ENCODE measurements at regions not wholly inside any gene's neighbourhood (a gene's known extent, or its start where the extent isn't known, plus 50 kb on each side); places are given as distances from the start of the nearest gene placed in this dataset.

DNA sequence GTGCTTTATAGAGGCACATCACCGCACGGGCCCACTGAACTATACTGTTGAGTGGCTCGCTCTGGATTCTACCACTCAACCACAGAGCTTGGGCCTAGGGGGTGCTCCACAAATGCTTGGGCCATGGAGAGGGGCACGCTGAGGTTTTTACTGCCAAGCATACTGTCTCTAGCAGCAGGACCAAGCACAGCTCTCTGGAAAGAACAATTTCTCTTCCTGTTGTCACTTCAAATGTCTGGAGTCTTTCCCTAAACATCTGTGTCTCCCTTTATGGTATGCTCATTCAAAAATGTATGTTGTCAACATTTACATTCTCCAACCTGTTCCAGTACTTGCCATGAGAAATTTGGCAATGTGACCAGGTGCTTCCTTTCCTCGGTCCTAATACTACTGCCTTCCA, 114.7 kb upstream of the TPM1 start:
- TF ChIP-seq POLR2A (IDR thresholded peaks at IDR 0.05) = no peak
- TF ChIP-seq, protein P1, sequence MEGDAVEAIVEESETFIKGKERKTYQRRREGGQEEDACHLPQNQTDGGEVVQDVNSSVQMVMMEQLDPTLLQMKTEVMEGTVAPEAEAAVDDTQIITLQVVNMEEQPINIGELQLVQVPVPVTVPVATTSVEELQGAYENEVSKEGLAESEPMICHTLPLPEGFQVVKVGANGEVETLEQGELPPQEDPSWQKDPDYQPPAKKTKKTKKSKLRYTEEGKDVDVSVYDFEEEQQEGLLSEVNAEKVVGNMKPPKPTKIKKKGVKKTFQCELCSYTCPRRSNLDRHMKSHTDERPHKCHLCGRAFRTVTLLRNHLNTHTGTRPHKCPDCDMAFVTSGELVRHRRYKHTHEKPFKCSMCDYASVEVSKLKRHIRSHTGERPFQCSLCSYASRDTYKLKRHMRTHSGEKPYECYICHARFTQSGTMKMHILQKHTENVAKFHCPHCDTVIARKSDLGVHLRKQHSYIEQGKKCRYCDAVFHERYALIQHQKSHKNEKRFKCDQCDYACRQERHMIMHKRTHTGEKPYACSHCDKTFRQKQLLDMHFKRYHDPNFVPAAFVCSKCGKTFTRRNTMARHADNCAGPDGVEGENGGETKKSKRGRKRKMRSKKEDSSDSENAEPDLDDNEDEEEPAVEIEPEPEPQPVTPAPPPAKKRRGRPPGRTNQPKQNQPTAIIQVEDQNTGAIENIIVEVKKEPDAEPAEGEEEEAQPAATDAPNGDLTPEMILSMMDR (IDR thresholded peaks at IDR 0.05) = no peak
- TF ChIP-seq POLR2AphosphoS5 (IDR thresholded peaks at IDR 0.05; ENCODE audit: insufficient read depth in 1 of 2, low read depth in 1 of 2) = no peak
